ENCODE measurements at regions not wholly inside any gene's neighbourhood (a gene's known extent, or its start where the extent isn't known, plus 50 kb on each side); places are given as distances from the start of the nearest gene placed in this dataset.
"Not testable (repeated sequence)": the region's sequence is repeated elsewhere in the genome, so short reads cannot be mapped to it uniquely, and the experiment has no call there.

DNA sequence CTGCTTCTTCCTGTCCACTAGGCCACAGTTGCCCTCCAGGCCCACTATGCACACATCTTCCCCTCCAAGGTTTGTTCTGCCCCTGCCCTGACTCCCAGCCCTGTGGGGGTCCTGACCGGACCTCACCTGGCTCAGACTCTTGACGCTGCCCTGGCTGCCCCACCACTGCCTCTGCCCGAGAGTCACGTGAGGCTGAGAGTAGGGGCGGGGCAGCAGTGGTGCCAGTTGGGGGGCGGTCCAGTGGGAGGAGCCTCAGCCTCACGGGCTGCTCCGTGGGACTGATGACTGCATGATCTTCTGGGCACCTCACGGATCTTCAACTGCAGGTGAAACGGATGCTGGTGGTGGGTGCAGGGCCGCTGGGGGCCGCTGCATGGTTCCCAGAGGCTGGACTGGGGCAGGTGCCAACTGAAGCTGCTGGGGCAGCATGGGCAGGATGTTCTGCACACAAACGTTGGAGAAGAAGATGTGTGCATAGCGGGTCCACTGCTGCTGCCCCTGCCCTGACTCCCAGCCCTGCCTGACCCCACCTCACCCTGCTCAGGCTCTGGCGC, 77.6 kb downstream of the HHIPL2 start:
- not testable (repeated sequence) for H3K4me3 ChIP-seq (ENCODE audit: low read depth, low read length); DNase-seq (ENCODE audit: low read depth)

DNA sequence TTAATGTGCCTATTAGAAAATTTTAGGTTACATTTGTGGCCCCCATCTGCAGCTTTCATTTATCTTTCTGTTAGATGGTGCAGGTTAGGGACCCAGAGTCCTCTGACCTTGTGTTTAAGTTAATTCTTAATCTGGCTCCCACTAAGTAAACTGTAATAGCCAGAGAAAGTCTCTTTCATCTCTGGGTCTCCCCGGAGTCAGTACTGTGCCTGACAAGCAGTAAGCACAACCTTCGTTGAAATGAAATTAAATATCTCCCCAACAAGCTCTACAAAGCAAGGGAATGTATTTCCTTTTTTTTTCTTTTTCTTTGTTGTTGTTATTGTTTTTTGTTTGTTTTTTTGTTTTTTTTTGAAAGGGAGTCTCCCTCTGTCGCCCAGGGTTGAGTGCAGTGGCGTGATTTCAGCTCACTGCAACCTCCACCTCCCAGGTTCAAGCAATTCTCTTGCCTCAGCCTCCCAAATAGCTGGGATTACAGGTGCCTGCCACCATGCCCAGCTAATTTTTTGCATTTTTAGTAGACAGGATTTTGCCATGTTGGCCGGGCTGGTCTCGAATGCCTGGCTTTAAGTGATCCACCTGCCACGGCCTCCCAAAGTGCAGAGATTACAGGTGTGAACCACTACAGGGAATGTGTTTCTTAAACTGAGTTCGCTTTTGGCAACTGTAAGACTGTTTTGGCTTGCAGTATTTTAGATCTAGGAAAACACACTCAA, 81.6 kb downstream of the HHIPL2 start:
- no peak for DNase-seq (ENCODE audit: low read depth)
- TF ChIP-seq, protein P1, sequence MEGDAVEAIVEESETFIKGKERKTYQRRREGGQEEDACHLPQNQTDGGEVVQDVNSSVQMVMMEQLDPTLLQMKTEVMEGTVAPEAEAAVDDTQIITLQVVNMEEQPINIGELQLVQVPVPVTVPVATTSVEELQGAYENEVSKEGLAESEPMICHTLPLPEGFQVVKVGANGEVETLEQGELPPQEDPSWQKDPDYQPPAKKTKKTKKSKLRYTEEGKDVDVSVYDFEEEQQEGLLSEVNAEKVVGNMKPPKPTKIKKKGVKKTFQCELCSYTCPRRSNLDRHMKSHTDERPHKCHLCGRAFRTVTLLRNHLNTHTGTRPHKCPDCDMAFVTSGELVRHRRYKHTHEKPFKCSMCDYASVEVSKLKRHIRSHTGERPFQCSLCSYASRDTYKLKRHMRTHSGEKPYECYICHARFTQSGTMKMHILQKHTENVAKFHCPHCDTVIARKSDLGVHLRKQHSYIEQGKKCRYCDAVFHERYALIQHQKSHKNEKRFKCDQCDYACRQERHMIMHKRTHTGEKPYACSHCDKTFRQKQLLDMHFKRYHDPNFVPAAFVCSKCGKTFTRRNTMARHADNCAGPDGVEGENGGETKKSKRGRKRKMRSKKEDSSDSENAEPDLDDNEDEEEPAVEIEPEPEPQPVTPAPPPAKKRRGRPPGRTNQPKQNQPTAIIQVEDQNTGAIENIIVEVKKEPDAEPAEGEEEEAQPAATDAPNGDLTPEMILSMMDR (conservative IDR thresholded peaks at IDR 0.05; ENCODE audit: low read depth, low read length): no peak
- H3K4me3 ChIP-seq (ENCODE audit: low read depth, low read length): no peak overlapping the region

DNA sequence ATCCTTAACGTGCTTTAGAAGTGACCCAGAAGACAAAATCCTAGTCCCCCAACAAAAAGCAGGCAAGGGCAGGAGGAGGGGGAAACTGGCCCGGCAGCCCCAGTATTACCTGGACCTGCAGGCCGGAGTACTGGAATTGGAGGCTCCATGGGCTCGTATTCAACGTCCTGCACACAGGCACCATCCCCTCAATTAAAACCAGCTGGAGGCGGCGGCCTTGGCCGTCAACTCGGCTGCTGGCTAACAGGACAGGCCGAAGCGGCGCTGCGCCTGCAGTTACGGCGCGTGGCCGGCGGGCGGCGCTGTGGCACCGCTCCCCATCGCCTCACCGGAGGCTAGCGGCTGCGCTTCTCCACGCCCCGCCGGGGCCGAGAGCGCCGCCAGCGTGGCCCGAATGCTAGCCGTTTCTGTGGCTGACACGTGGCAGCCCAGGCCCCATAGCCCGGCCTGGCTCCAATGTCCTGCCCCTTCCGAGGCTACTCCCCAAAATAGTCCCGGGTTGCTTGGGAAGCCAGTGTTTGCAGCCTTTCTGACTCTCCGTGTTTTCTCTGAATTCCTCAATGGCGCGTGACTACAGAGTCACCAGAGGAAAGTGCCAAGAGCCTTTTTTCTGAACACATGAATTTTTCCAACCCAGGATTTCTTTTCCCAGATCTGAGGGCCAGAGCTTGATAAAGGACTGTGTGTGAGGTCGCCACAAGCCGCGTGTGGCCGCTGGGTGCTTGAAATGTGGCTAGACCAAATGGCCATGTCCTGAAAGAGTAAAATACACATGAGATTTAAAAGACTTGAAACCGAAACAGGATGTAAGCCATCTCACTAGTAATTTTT, 82.5 kb downstream of the HHIPL2 start:
- DNase-seq (ENCODE audit: low read depth): peak; percentile 97
- TF ChIP-seq, protein P1 (conservative IDR thresholded peaks at IDR 0.05; ENCODE audit: low read depth, low read length): peak; percentile 72
- H3K4me3 ChIP-seq (ENCODE audit: low read depth, low read length): peak overlapping the region; percentile 61

DNA sequence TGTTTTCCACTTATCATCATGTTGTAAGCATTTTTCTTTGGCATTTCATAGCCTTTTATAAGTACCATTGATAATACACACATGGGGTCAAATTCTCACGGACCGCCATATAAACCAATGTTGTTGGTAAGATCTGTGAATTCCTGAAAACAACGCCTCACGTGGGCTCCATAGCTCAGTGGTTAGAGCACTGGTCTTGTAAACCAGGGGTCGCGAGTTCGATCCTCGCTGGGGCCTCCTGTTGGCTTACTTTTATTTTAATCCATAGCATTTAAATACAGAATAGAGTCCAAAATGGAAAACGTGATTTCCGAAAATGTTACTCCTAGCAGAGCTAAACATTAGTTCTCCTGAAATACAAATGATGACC, 83.1 kb downstream of the HHIPL2 start:
- peak; percentile 84 for DNase-seq (ENCODE audit: low read depth)
- H3K4me3 ChIP-seq (ENCODE audit: low read depth, low read length): peak overlapping the region; percentile 61
- TF ChIP-seq, protein P1 (conservative IDR thresholded peaks at IDR 0.05; ENCODE audit: low read depth, low read length): no peak

DNA sequence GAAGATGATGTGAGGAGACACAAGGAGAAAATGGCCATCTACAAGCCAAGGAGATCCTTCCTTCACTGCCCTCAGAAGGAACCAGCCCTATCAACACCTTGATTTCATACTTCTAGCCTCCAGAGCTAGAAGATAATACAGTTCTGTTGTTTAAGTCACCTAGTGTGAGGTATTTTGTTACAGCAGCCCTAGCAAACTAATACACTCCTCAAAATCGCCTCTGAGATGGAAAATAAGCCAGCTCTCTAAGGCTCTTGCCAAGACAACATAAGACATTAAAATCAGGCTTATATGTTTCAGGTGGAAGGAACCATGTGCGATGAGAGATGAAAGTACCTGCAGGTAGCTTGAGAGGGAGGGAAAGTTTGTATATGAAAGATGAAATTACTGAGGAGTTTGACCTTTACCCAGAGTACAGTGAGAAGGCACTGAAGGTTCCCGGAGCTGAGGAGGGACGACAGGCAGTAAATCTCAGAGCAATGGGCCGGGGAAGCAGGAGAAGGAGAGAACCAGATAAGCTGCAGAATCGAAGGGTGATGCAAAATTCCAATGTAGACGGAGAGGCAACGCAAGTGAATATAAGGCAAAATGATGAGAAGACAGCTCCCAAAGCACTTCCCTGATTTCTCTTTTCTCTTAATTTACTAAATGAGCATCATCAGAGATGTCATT, 84.7 kb downstream of the HHIPL2 start:
- TF ChIP-seq, protein P1 (conservative IDR thresholded peaks at IDR 0.05; ENCODE audit: low read depth, low read length): no peak
- H3K4me3 ChIP-seq (ENCODE audit: low read depth, low read length): no peak overlapping the region
- DNase-seq (ENCODE audit: low read depth): no peak

DNA sequence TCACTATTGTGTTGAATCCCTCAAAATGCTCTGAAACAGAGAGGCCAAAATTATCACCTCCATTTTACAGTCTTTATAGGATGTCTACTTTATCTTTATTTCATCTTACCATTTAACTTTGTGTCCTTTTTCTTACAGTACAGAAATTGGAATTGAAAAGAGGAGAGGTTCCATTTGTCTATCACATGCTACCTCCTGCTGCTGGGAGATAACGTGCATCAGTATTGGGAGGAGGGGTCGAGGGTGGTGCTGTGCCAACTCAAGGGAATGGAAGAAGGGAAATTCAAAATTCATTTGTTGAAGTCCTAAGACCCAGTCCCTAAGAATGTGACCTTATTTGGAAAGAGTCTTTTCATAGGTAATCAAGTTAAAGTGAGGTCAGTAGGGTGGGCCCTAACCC, 85.3 kb downstream of the HHIPL2 start:
- TF ChIP-seq, protein P1 (conservative IDR thresholded peaks at IDR 0.05; ENCODE audit: low read depth, low read length): no peak
- no peak for DNase-seq (ENCODE audit: low read depth)
- no peak overlapping the region for H3K4me3 ChIP-seq (ENCODE audit: low read depth, low read length)

DNA sequence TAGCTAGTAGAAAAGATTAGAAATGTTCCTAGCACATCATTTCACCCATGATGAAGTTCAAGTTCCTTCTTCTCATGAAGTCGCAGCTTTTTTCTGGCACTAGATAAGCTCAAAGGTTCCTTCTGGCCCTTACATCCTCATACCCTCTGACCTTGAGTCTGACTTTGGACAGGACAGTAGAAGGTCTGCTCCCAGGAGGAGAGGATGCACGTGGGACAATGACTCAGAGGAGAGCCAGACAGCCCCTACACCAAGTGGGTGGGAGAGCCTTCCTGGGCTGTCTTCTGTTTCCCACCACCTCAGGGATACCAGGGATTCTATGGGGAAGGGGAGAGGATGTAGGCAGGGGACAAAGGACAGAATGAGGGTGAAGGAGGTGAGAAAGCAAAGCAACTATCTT, 86.0 kb downstream of the HHIPL2 start:
- peak; percentile 7 for DNase-seq (ENCODE audit: low read depth)
- H3K4me3 ChIP-seq (ENCODE audit: low read depth, low read length): no peak overlapping the region
- TF ChIP-seq, protein P1 (conservative IDR thresholded peaks at IDR 0.05; ENCODE audit: low read depth, low read length): no peak
